T-cell (primary cell): ENCODE measurements at regions not wholly inside any gene's neighbourhood (a gene's known extent, or its start where the extent isn't known, plus 50 kb on each side); places are given as distances from the start of the nearest gene placed in this dataset.

Source experiments
- ATAC-seq, 4 experiments: fragments of 200-7000 bp in 3 of 4; fragments of 150-1000 bp in 1 of 4; cut with Tn5 transposase; replicated peaks in 1 of 4; 1 replicate in 3 of 4; 2 replicates in 1 of 4; pipeline ENCODE4 v1.10.0; 2021; ENCODE audit warnings: moderate library complexity in 3 of 4, mild to moderate bottlenecking in 2 of 4, moderate number of reproducible peaks in 1 of 4
- CTCF ChIA-PET, 2 donors: fragments of 300-600 bp; sonication (Branson Sonifier 250); formaldehyde crosslinking; loops; one replicate each; lab custom pipeline; 2022; ENCODE audit warnings: antibody characterized with exemption in 2 of 2; lab: Charles Lee
- POLR2A ChIA-PET, 2 donors: fragments of 300-600 bp; sonication (Branson Sonifier 250); formaldehyde crosslinking; loops; one replicate each; lab custom pipeline; 2022; ENCODE audit warnings: antibody characterized with exemption in 2 of 2; lab: Charles Lee
- DNase-seq, 35 experiments: peaks; one replicate each; pipeline versions ENCODE4 v3.0.0 to v3.0.0-alpha.2; 2013 to 2023
- H3K27ac ChIP-seq: one replicate; pipeline ENCODE4 v1.5.1; 2013; ENCODE audit warnings: low read length
- H3K27me3 ChIP-seq, 2 experiments: replicated peaks in 1 of 2; 1 replicate in 1 of 2; 2 replicates in 1 of 2; pipeline versions ENCODE4 v1.6.1 to v1.7.0; 2013; ENCODE audit warnings: low read length in 1 of 2, mixed read lengths in 1 of 2; ENCODE audit not compliant: control insufficient read depth in 2 of 2, insufficient read depth in 2 of 2; ENCODE audit errors: extremely low read depth in 1 of 2
- H3K36me3 ChIP-seq, 2 donors: 1 replicate in 1 of 2; 2 replicates in 1 of 2; pipeline versions ENCODE4 v1.6.1 to v1.7.0; 2013; ENCODE audit warnings: low read length in 1 of 2; ENCODE audit not compliant: control insufficient read depth in 2 of 2, insufficient read depth in 1 of 2; ENCODE audit errors: extremely low read depth in 1 of 2
- H3K4me1 ChIP-seq, 2 experiments: 1 replicate in 1 of 2; 2 replicates in 1 of 2; pipeline versions ENCODE4 v1.6.1 to v1.7.0; 2013; ENCODE audit warnings: low read length in 2 of 2, mixed read lengths in 1 of 2; ENCODE audit not compliant: insufficient read depth in 2 of 2, control insufficient read depth in 1 of 2; ENCODE audit errors: extremely low read depth in 1 of 2
- H3K4me3 ChIP-seq, 2 donors: 1 replicate in 1 of 2; 2 replicates in 1 of 2; pipeline versions ENCODE4 v1.5.1 to v1.7.0; 2013; ENCODE audit warnings: mild to moderate bottlenecking in 2 of 2, low read length in 1 of 2, moderate library complexity in 1 of 2; ENCODE audit not compliant: control insufficient read depth in 1 of 2; ENCODE audit errors: extremely low read depth in 1 of 2
- H3K9me3 ChIP-seq: 2 replicates; pipeline ENCODE4 v1.7.0; 2013
- H3K27ac Mint-ChIP-seq, 2 donors: one replicate each; pipeline ENCODE4 v1.8.0; 2020 to 2021; ENCODE audit warnings: mild to moderate bottlenecking in 2 of 2, mixed read lengths in 2 of 2
- H3K27me3 Mint-ChIP-seq, 2 donors: one replicate each; pipeline ENCODE4 v1.8.0; 2021 to 2022; ENCODE audit warnings: mixed read lengths in 2 of 2
- H3K36me3 Mint-ChIP-seq: one replicate; pipeline ENCODE4 v1.8.0; 2021; ENCODE audit warnings: mixed read lengths
- H3K4me1 Mint-ChIP-seq, 3 donors: one replicate each; pipeline ENCODE4 v1.8.0; 2020 to 2022; ENCODE audit warnings: mixed read lengths in 3 of 3, mild to moderate bottlenecking in 1 of 3
- H3K4me3 Mint-ChIP-seq, 3 donors: one replicate each; pipeline ENCODE4 v1.8.0; 2020 to 2022; ENCODE audit warnings: mild to moderate bottlenecking in 3 of 3, mixed read lengths in 3 of 3, moderate library complexity in 3 of 3
- H3K9me3 Mint-ChIP-seq, 3 donors: one replicate each; pipeline ENCODE4 v1.8.0; 2020 to 2022; ENCODE audit warnings: mixed read lengths in 3 of 3
- WGBS: methylation state at CpG from one replicate; pipeline ENCODE4 v1.1.5; 2013; ENCODE audit warnings: missing lambda C conversion rate; ENCODE audit not compliant: insufficient coverage; 5-methylcytosine and 5-hydroxymethylcytosine counted together

- H3K9me3 Mint-ChIP-seq, result peaks cover 7 to 23% (median 8%) of the 10 kb centered on the region in 3 donors
These were observed 623.1 kb downstream of the HTR1B start for GRCh38 chr6:76840041-76840745.

GRCh38 chr6:76839505-76839904 is 623.8 kb downstream of the HTR1B start:
- H3K27me3 Mint-ChIP-seq, result no peaks in the 10 kb centered on the region
- H3K36me3 Mint-ChIP-seq, result no peaks in the 10 kb centered on the region
- CTCF ChIA-PET, result no interaction called here
- H3K4me3 Mint-ChIP-seq, result no peak overlapping the region
- H3K4me1 ChIP-seq, result no peaks in the 10 kb centered on the region
- no peaks in the 10 kb centered on the region for H3K27me3 ChIP-seq
- H3K27ac Mint-ChIP-seq, result no peak overlapping the region
- no peak overlapping the region for H3K4me3 ChIP-seq
- no peaks in the 10 kb centered on the region for H3K4me1 Mint-ChIP-seq
- H3K9me3 ChIP-seq, result no peaks in the 10 kb centered on the region
- DNase-seq, result no peak
- no peaks in the 10 kb centered on the region for H3K36me3 ChIP-seq
- WGBS, result no CpG with 5 or more reads among the region's 2 CpGs
- POLR2A ChIA-PET, result no interaction called here
- H3K9me3 Mint-ChIP-seq, result peaks cover 7 to 23% (median 8%) of the 10 kb centered on the region in 3 donors
- no peak for ATAC-seq
- no peak overlapping the region for H3K27ac ChIP-seq

More at GRCh38 chr6:76840041-76840745, 623.1 kb downstream of the HTR1B start:
- no peak overlapping the region for H3K4me3 ChIP-seq
- no CpG with 5 or more reads among the region's 3 CpGs for WGBS
- POLR2A ChIA-PET, result interaction anchor here in 1 of 2 donors (0.6 kb wide), 1 partner anchor 522 kb away, joined by 5 read pairs; no protein-coding TSS in a partner anchor
- ATAC-seq, result no peak
- H3K27ac ChIP-seq, result no peak overlapping the region
- no peak for DNase-seq
- H3K27me3 ChIP-seq, result no peaks in the 10 kb centered on the region
- H3K4me1 Mint-ChIP-seq, result no peaks in the 10 kb centered on the region
- CTCF ChIA-PET, result interaction anchor here in 1 of 2 donors (0.6 kb wide), 1 partner anchor 21 kb away, joined by 3 read pairs; no protein-coding TSS in a partner anchor
- no peak overlapping the region for H3K4me3 Mint-ChIP-seq
- no peaks in the 10 kb centered on the region for H3K36me3 ChIP-seq
- H3K9me3 ChIP-seq, result no peaks in the 10 kb centered on the region
- H3K27me3 Mint-ChIP-seq, result no peaks in the 10 kb centered on the region
- H3K4me1 ChIP-seq, result no peaks in the 10 kb centered on the region
- H3K27ac Mint-ChIP-seq, result no peak overlapping the region
- no peaks in the 10 kb centered on the region for H3K36me3 Mint-ChIP-seq

GRCh38 chr6:76837564-76837963 is 625.7 kb downstream of the HTR1B start:
- ATAC-seq (no peak), DNase-seq (no peak)
- H3K27ac Mint-ChIP-seq, result no peak overlapping the region
- CTCF ChIA-PET, result no interaction called here
- POLR2A ChIA-PET, result no interaction called here
- Histone ChIP-seq H3K4me3 (no peak overlapping the region), H3K9me3 (no peaks in the 10 kb centered on the region), H3K27ac (no peak overlapping the region), H3K27me3 (no peaks in the 10 kb centered on the region), H3K36me3 (no peaks in the 10 kb centered on the region), H3K4me1 (no peaks in the 10 kb centered on the region)
- H3K27me3 Mint-ChIP-seq, result no peaks in the 10 kb centered on the region
- H3K9me3 Mint-ChIP-seq, result peaks cover 3 to 11% (median 8%) of the 10 kb centered on the region in 3 donors
- H3K4me1 Mint-ChIP-seq, result no peaks in the 10 kb centered on the region
- no peaks in the 10 kb centered on the region for H3K36me3 Mint-ChIP-seq
- no peak overlapping the region for H3K4me3 Mint-ChIP-seq
- WGBS, result no CpG with 5 or more reads among the region's 5 CpGs

- H3K27me3 ChIP-seq, result no peaks in the 10 kb centered on the region
- ATAC-seq, result no peak
- no peaks in the 10 kb centered on the region for H3K4me1 ChIP-seq
- ChIA-PET CTCF (no interaction called here), POLR2A (no interaction called here)
- peaks cover 3 to 13% (median 8%) of the 10 kb centered on the region in 3 donors for H3K9me3 Mint-ChIP-seq
- no CpG with 5 or more reads among the region's 1 CpG for WGBS
- H3K27me3 Mint-ChIP-seq, result no peaks in the 10 kb centered on the region
- H3K9me3 ChIP-seq, result no peaks in the 10 kb centered on the region
- no peaks in the 10 kb centered on the region for H3K36me3 ChIP-seq
- no peak overlapping the region for H3K27ac ChIP-seq
- H3K4me3 Mint-ChIP-seq, result no peak overlapping the region
- no peaks in the 10 kb centered on the region for H3K36me3 Mint-ChIP-seq
- H3K4me1 Mint-ChIP-seq, result no peaks in the 10 kb centered on the region
- no peak overlapping the region for H3K4me3 ChIP-seq
- no peak for DNase-seq
- H3K27ac Mint-ChIP-seq, result no peak overlapping the region
These were observed 627.6 kb downstream of the HTR1B start for GRCh38 chr6:76835695-76836094.

DNA sequence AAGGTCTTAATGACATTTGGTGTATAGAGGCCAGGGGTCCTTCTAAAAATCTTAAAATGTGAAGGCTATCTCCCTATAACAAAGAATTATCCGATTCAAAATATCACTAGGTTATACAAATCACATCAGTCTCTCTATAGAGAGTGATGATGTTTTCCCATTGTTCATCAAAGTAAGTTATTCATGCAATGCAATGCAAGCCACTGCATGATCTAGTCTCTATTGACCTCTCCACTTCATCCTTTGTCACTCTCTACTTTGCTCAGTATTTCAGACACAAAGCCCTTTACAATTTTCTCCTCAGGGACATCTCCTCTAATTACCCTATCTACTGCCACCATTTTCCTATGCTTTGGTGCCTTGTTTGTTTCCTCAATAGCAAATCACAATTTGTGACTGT is 628.0 kb downstream of the HTR1B start:
- ChIA-PET POLR2A (no interaction called here), CTCF (no interaction called here)
- Mint-ChIP-seq H3K36me3 (no peaks in the 10 kb centered on the region), H3K27ac (no peak overlapping the region), H3K4me3 (no peak overlapping the region), H3K27me3 (no peaks in the 10 kb centered on the region), H3K4me1 (no peaks in the 10 kb centered on the region), H3K9me3 (peaks cover 3 to 13% (median 8%) of the 10 kb centered on the region in 3 donors)
- WGBS, result no CpG with 5 or more reads among the region's 1 CpG
- H3K9me3 ChIP-seq, result no peaks in the 10 kb centered on the region
- H3K4me3 ChIP-seq, result no peak overlapping the region
- ATAC-seq (no peak), DNase-seq (no peak)
- H3K27me3 ChIP-seq, result no peaks in the 10 kb centered on the region
- no peaks in the 10 kb centered on the region for H3K36me3 ChIP-seq
- H3K27ac ChIP-seq, result no peak overlapping the region
- H3K4me1 ChIP-seq, result no peaks in the 10 kb centered on the region

DNA sequence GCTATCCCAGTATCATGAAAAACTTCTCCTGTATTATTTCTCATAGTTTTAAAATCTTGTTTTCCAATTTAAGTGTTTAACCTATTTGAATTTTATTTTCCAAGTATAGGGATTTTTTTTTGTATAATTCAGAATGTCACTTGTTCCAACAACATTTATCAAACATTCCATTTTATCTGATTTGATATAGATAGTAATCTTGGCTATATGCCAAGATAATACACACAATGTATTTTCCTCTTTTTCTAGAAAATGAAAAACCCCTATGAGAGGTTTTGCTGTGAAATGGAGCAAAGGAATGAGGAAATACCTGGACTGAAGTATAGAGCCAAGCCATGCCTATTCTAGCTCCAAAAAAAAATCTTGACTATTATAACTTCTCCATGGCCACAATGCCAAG is 628.9 kb downstream of the HTR1B start:
- Histone ChIP-seq H3K36me3 (no peaks in the 10 kb centered on the region), H3K4me1 (no peaks in the 10 kb centered on the region), H3K4me3 (no peak overlapping the region), H3K27me3 (no peaks in the 10 kb centered on the region), H3K27ac (no peak overlapping the region), H3K9me3 (no peaks in the 10 kb centered on the region)
- Mint-ChIP-seq H3K27me3 (no peaks in the 10 kb centered on the region), H3K36me3 (no peaks in the 10 kb centered on the region), H3K27ac (no peak overlapping the region), H3K4me3 (no peak overlapping the region), H3K9me3 (peaks cover 3 to 13% (median 8%) of the 10 kb centered on the region in 3 donors), H3K4me1 (no peaks in the 10 kb centered on the region)
- ChIA-PET CTCF (no interaction called here), POLR2A (no interaction called here)
- DNase-seq, result no peak
- no peak for ATAC-seq
